H1 (cell line): ENCODE measurements at regions not wholly inside any gene's neighbourhood (a gene's known extent, or its start where the extent isn't known, plus 50 kb on each side); places are given as distances from the start of the nearest gene placed in this dataset.

Source experiments
- EP300 ChIP-seq, 2 experiments: IDR thresholded peaks; 1 replicate in 1 of 2; 2 replicates in 1 of 2; pipeline ENCODE4 v1.6.1; 2011 to 2012; ENCODE audit warnings: low read depth in 2 of 2, low read length in 2 of 2, mild to moderate bottlenecking in 2 of 2, borderline replicate concordance in 1 of 2, inconsistent platforms in 1 of 2, moderate library complexity in 1 of 2
- EZH2 ChIP-seq: fragments of 200-600 bp; sonication (generic); IDR thresholded peaks from 2 replicates; pipeline ENCODE4 v1.7.1; 2012; ENCODE audit warnings: low read depth, mild to moderate bottlenecking, moderate library complexity, low read length, inconsistent platforms; ENCODE audit not compliant: severe bottlenecking
- HDAC2 ChIP-seq, 2 experiments: fragments of 300-600 bp in 1 of 2; sonication (generic) in 1 of 2; IDR thresholded peaks; 2 replicates each; pipeline ENCODE4 v1.6.1; 2011 to 2012; ENCODE audit warnings: low read depth in 2 of 2, low read length in 2 of 2, mild to moderate bottlenecking in 2 of 2, moderate library complexity in 2 of 2, borderline replicate concordance in 1 of 2, inconsistent platforms in 1 of 2
- KDM1A ChIP-seq: fragments of 200-600, 300-600 bp; sonication (generic); IDR thresholded peaks from 2 replicates; pipeline ENCODE4 v1.7.1; 2016; ENCODE audit warnings: mild to moderate bottlenecking, low read length, borderline replicate concordance
- POLR2A ChIP-seq, 2 experiments: IDR thresholded peaks; 1 replicate in 1 of 2; 2 replicates in 1 of 2; pipeline ENCODE4 v1.6.1; 2011; ENCODE audit warnings: low read depth in 2 of 2, low read length in 2 of 2, mild to moderate bottlenecking in 2 of 2; ENCODE audit errors: control extremely low read depth in 1 of 2
- POLR2AphosphoS5 ChIP-seq: IDR thresholded peaks from 2 replicates; pipeline ENCODE4 v1.6.1; 2011; ENCODE audit warnings: low read depth, low read length
- POU5F1 ChIP-seq: IDR thresholded peaks from 2 replicates; pipeline ENCODE4 v1.6.1; 2011; ENCODE audit warnings: low read depth, mild to moderate bottlenecking, low read length, moderate library complexity
- YY1 ChIP-seq: IDR thresholded peaks from 2 replicates; pipeline ENCODE4 v1.6.1; 2011; ENCODE audit warnings: low read depth, mild to moderate bottlenecking, low read length
- TF ChIP-seq, protein P1 (sequence below), 3 experiments: IDR thresholded peaks; 1 replicate in 2 of 3; 2 replicates in 1 of 3; pipeline versions ENCODE4 v1.5.1 to v1.6.1; 2011; ENCODE audit warnings: low read length in 3 of 3, mild to moderate bottlenecking in 3 of 3, inconsistent platforms in 2 of 3, low read depth in 1 of 3, moderate library complexity in 1 of 3; ENCODE audit not compliant: insufficient read depth in 1 of 3; ENCODE audit errors: control extremely low read depth in 1 of 3
- TF ChIP-seq, protein P2 (sequence below): IDR thresholded peaks from 2 replicates; pipeline ENCODE4 v1.6.1; 2012; ENCODE audit warnings: low read length, inconsistent platforms
- TF ChIP-seq, protein P3 (sequence below): IDR thresholded peaks from 2 replicates; pipeline ENCODE4 v1.6.1; 2012; ENCODE audit warnings: inconsistent platforms

DNA sequence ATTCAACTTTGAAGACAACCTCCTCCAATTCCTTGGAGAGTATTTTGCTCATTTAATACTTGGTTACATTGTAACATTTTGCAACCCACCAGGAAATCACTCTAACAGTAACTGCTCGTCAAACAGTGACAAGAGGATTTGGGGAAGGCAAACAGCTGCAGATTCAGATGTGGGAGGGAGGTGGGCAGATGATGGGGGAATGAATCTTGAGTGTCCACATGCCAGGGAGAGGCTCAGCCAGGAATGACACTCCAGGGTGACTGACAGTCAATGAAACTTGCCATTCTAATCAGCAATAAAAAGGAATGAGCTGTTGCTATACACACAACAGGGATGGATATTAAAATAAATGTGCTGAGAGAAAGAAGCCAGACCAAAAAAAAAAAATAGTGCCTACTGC, 97.7 kb upstream of the ANKRD55 start:
- TF ChIP-seq, protein P1, sequence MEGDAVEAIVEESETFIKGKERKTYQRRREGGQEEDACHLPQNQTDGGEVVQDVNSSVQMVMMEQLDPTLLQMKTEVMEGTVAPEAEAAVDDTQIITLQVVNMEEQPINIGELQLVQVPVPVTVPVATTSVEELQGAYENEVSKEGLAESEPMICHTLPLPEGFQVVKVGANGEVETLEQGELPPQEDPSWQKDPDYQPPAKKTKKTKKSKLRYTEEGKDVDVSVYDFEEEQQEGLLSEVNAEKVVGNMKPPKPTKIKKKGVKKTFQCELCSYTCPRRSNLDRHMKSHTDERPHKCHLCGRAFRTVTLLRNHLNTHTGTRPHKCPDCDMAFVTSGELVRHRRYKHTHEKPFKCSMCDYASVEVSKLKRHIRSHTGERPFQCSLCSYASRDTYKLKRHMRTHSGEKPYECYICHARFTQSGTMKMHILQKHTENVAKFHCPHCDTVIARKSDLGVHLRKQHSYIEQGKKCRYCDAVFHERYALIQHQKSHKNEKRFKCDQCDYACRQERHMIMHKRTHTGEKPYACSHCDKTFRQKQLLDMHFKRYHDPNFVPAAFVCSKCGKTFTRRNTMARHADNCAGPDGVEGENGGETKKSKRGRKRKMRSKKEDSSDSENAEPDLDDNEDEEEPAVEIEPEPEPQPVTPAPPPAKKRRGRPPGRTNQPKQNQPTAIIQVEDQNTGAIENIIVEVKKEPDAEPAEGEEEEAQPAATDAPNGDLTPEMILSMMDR (IDR thresholded peaks at IDR 0.05; ENCODE audit: control extremely low read depth in 1 of 3, insufficient read depth in 1 of 3, low read depth in 1 of 3, low read length in 3 of 3) = no peak
- TF ChIP-seq POU5F1 = no peak
- no peak for TF ChIP-seq EZH2
- no peak for TF ChIP-seq EP300 (IDR thresholded peaks at IDR 0.05; ENCODE audit: borderline replicate concordance in 1 of 2, low read depth in 2 of 2, low read length in 2 of 2)
- TF ChIP-seq POLR2A (IDR thresholded peaks at IDR 0.05; ENCODE audit: control extremely low read depth in 1 of 2, low read depth in 2 of 2, low read length in 2 of 2) = no peak
- TF ChIP-seq POLR2AphosphoS5 = no peak
- TF ChIP-seq YY1 = no peak
- no peak for TF ChIP-seq KDM1A
- TF ChIP-seq, protein P2, sequence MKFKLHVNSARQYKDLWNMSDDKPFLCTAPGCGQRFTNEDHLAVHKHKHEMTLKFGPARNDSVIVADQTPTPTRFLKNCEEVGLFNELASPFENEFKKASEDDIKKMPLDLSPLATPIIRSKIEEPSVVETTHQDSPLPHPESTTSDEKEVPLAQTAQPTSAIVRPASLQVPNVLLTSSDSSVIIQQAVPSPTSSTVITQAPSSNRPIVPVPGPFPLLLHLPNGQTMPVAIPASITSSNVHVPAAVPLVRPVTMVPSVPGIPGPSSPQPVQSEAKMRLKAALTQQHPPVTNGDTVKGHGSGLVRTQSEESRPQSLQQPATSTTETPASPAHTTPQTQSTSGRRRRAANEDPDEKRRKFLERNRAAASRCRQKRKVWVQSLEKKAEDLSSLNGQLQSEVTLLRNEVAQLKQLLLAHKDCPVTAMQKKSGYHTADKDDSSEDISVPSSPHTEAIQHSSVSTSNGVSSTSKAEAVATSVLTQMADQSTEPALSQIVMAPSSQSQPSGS = no peak
- no peak for TF ChIP-seq HDAC2 (IDR thresholded peaks at IDR 0.05; ENCODE audit: borderline replicate concordance in 1 of 2, low read depth in 2 of 2, low read length in 2 of 2)
- TF ChIP-seq, protein P3, sequence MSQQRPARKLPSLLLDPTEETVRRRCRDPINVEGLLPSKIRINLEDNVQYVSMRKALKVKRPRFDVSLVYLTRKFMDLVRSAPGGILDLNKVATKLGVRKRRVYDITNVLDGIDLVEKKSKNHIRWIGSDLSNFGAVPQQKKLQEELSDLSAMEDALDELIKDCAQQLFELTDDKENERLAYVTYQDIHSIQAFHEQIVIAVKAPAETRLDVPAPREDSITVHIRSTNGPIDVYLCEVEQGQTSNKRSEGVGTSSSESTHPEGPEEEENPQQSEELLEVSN = no peak
